Gastrocnemius medialis (tissue), 4 donors: ENCODE measurements at regions not wholly inside any gene's neighbourhood (a gene's known extent, or its start where the extent isn't known, plus 50 kb on each side); places are given as distances from the start of the nearest gene placed in this dataset.

Experiments used
- POLR2A ChIP-seq, 2 donors: fragments of 450-650 bp; IDR thresholded peaks; one replicate each; pipeline ENCODE4 v1.6.1; 2017; ENCODE audit warnings: antibody characterized with exemption in 2 of 2, mild to moderate bottlenecking in 2 of 2, moderate library complexity in 2 of 2
- TF ChIP-seq, protein P1 (sequence below), 5 experiments: fragments of 450-650 bp in 3 of 5; fragments of 200-600 bp in 2 of 5; sonication (generic) in 2 of 5; IDR thresholded peaks in 4 of 5; conservative IDR thresholded peaks in 1 of 5; 1 replicate in 4 of 5; 2 replicates in 1 of 5; pipeline ENCODE4 v1.5.1; 2016 to 2019; ENCODE audit warnings: antibody characterized with exemption in 5 of 5, mild to moderate bottlenecking in 3 of 5, moderate library complexity in 3 of 5

DNA sequence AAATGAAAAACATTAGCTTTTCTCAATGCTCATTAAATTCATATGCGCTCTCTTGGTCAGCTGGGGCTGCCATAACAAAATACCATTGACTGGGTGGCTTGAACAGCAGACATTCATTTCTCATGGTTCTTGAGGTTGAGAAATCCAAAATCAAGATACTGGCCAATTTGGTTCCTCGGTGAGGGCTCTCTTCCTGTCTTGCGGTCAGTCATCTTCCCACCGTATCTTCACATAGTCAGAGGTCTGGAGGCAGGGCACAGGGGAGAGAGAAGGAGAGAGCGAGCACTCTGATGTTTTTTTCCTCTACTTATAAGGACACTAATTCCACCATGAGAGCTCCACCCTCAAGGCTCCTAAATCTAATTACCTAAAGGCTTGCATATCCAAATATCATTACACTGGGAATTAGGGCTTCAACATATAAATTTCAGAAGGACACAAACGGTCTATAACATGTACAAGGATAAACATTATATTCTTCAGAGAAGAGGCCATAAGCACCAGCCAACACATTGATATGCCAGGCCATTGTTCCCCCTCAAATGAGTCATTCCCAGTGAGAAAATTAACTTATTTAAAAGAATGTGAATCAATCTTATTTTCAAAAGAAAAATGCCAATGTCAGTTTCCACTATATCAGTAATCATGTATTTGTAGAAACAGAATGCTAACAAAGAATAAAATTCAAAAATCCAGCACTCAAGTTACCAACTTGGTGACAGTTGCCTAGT is 152.2 kb downstream of the BTG1 start:
- TF ChIP-seq, protein P1, sequence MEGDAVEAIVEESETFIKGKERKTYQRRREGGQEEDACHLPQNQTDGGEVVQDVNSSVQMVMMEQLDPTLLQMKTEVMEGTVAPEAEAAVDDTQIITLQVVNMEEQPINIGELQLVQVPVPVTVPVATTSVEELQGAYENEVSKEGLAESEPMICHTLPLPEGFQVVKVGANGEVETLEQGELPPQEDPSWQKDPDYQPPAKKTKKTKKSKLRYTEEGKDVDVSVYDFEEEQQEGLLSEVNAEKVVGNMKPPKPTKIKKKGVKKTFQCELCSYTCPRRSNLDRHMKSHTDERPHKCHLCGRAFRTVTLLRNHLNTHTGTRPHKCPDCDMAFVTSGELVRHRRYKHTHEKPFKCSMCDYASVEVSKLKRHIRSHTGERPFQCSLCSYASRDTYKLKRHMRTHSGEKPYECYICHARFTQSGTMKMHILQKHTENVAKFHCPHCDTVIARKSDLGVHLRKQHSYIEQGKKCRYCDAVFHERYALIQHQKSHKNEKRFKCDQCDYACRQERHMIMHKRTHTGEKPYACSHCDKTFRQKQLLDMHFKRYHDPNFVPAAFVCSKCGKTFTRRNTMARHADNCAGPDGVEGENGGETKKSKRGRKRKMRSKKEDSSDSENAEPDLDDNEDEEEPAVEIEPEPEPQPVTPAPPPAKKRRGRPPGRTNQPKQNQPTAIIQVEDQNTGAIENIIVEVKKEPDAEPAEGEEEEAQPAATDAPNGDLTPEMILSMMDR (IDR thresholded peaks at IDR 0.05 in 4 of 5, conservative IDR thresholded peaks at IDR 0.05 in 1 of 5) = no peak
- TF ChIP-seq POLR2A (IDR thresholded peaks at IDR 0.05) = no peak
